Osteocyte (in vitro differentiated cells): ENCODE measurements at regions not wholly inside any gene's neighbourhood (a gene's known extent, or its start where the extent isn't known, plus 50 kb on each side); places are given as distances from the start of the nearest gene placed in this dataset.

Experiments
- DNase-seq: peaks from one replicate; pipeline ENCODE4 v3.0.0; 2021; ENCODE audit warnings: mixed read lengths; ENCODE audit not compliant: unreplicated experiment; ENCODE audit errors: extremely low spot score
- H3K27ac Mint-ChIP-seq: one replicate; pipeline ENCODE4 v1.8.0; 2021; ENCODE audit warnings: mild to moderate bottlenecking, mixed read lengths; ENCODE audit not compliant: unreplicated experiment
- H3K27me3 Mint-ChIP-seq: one replicate; pipeline ENCODE4 v1.8.0; 2021; ENCODE audit warnings: mixed read lengths; ENCODE audit not compliant: unreplicated experiment
- H3K36me3 Mint-ChIP-seq: one replicate; pipeline ENCODE4 v1.8.0; 2021; ENCODE audit warnings: mixed read lengths; ENCODE audit not compliant: unreplicated experiment
- H3K4me1 Mint-ChIP-seq: one replicate; pipeline ENCODE4 v1.8.0; 2021; ENCODE audit warnings: mixed read lengths; ENCODE audit not compliant: unreplicated experiment
- H3K4me3 Mint-ChIP-seq: one replicate; pipeline ENCODE4 v1.8.0; 2021; ENCODE audit warnings: mild to moderate bottlenecking, moderate library complexity, mixed read lengths; ENCODE audit not compliant: unreplicated experiment
- H3K9me3 Mint-ChIP-seq: one replicate; pipeline ENCODE4 v1.8.0; 2021; ENCODE audit warnings: mixed read lengths; ENCODE audit not compliant: unreplicated experiment
- CTCF ChIP-seq: fragments of 200-600 bp; sonication (generic); IDR thresholded peaks from 2 replicates; pipeline ENCODE4 v1.5.0; 2021; ENCODE audit warnings: antibody characterized with exemption, mild to moderate bottlenecking, moderate library complexity

GRCh38 chr4:38273407-38273806 is 313.2 kb downstream of the PTTG2 start:
- Mint-ChIP-seq H3K4me1 (peaks cover 2% of the 10 kb centered on the region), H3K9me3 (no peaks in the 10 kb centered on the region), H3K27me3 (no peaks in the 10 kb centered on the region), H3K27ac (no peak overlapping the region), H3K4me3 (no peak overlapping the region), H3K36me3 (no peaks in the 10 kb centered on the region)
- DNase-seq: peak; percentile 25
- no peak for TF ChIP-seq CTCF

- no peak for TF ChIP-seq CTCF
- no peak for DNase-seq
- no peak overlapping the region for H3K27ac Mint-ChIP-seq
- H3K36me3 Mint-ChIP-seq: no peaks in the 10 kb centered on the region
- no peaks in the 10 kb centered on the region for H3K27me3 Mint-ChIP-seq
- H3K9me3 Mint-ChIP-seq: no peaks in the 10 kb centered on the region
- H3K4me3 Mint-ChIP-seq: no peak overlapping the region
- H3K4me1 Mint-ChIP-seq: peaks cover 2% of the 10 kb centered on the region
Measured at GRCh38 chr4:38275331-38276100, 315.3 kb downstream of the PTTG2 start.

DNA sequence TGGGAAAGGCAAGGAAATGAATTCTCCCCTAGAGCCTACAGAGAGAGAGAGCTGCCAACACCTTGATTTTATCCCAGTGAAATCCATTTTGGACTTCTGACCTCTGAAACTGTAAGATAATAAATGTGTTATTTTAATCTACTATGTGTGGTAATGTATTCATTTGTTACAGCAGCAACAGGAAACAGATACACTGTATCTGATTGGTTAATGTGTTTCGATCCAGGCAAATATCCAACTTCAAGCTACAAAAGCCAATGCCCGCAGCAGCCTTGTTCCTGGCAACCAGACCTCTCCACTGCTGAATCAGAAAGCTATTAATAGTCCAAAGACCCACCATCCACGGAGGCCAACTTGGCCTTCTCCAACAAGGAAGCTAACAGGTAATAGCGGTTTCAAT is 318.1 kb downstream of the PTTG2 start:
- Mint-ChIP-seq H3K36me3 (no peaks in the 10 kb centered on the region), H3K27me3 (no peaks in the 10 kb centered on the region), H3K4me3 (no peak overlapping the region), H3K4me1 (peaks cover 13% of the 10 kb centered on the region), H3K27ac (no peak overlapping the region), H3K9me3 (no peaks in the 10 kb centered on the region)
- DNase-seq: no peak
- TF ChIP-seq CTCF: no peak

DNA sequence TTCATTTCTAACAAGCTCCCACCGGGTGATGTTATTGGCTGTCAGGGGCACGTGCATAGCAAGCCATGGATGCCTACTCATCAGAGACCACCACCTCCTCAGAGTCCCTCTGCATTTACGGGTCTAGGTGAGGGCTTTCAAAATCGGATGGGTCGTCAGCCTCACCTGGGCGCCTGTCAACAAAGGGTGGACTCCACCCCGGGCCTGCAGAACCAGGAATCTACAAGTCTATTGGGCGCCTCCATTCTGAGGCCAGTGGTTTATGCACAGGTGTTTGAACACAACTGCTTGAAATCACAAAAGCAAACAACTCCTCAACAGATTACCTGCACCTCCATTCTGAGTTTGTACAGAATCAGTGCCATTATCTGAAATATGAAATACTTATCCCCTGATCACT is 318.9 kb downstream of the PTTG2 start:
- H3K4me1 Mint-ChIP-seq: peaks cover 13% of the 10 kb centered on the region
- no peak for TF ChIP-seq CTCF
- no peaks in the 10 kb centered on the region for H3K36me3 Mint-ChIP-seq
- DNase-seq: no peak
- H3K27me3 Mint-ChIP-seq: no peaks in the 10 kb centered on the region
- H3K9me3 Mint-ChIP-seq: no peaks in the 10 kb centered on the region
- no peak overlapping the region for H3K4me3 Mint-ChIP-seq
- H3K27ac Mint-ChIP-seq: no peak overlapping the region

- H3K36me3 Mint-ChIP-seq: no peaks in the 10 kb centered on the region
- H3K27me3 Mint-ChIP-seq: no peaks in the 10 kb centered on the region
- H3K4me3 Mint-ChIP-seq: no peak overlapping the region
- H3K27ac Mint-ChIP-seq: no peak overlapping the region
- H3K4me1 Mint-ChIP-seq: peaks cover 13% of the 10 kb centered on the region
- no peak for TF ChIP-seq CTCF
- H3K9me3 Mint-ChIP-seq: no peaks in the 10 kb centered on the region
- DNase-seq: no peak
Measured at GRCh38 chr4:38279650-38280322, 319.6 kb downstream of the PTTG2 start.
